Lower leg skin (tissue), 4 donors: ENCODE measurements at regions not wholly inside any gene's neighbourhood (a gene's known extent, or its start where the extent isn't known, plus 50 kb on each side); places are given as distances from the start of the nearest gene placed in this dataset.

Experiments
- DNase-seq, 2 donors: peaks; one replicate each; pipeline ENCODE4 v3.0.0-alpha.2; 2019; ENCODE audit warnings: low spot score in 2 of 2
- H3K4me3 ChIP-seq: fragments of 200-600 bp; sonication (generic); 2 replicates; pipeline ENCODE4 v1.5.1; 2017; ENCODE audit warnings: mild to moderate bottlenecking, low read depth; ENCODE audit not compliant: poor library complexity, severe bottlenecking
- CTCF ChIP-seq, 3 donors: fragments of 450-650 bp; IDR thresholded peaks; one replicate each; pipeline ENCODE4 v1.5.1; 2016; ENCODE audit warnings: antibody characterized with exemption in 3 of 3, mild to moderate bottlenecking in 3 of 3, moderate library complexity in 2 of 3
- POLR2A ChIP-seq, 2 donors: fragments of 450-650 bp; IDR thresholded peaks; one replicate each; pipeline ENCODE4 v1.6.1; 2016 to 2017; ENCODE audit warnings: antibody characterized with exemption in 2 of 2, mild to moderate bottlenecking in 1 of 2, moderate library complexity in 1 of 2
- WGBS, 2 donors: methylation state at CpG; one replicate each; pipeline ENCODE4 v1.1.5; 2018; 5-methylcytosine and 5-hydroxymethylcytosine counted together
- intact Hi-C: fragments of 100-400 bp; cut with DNase I; formaldehyde crosslinking; loops from one replicate; pipeline ENCODE4 v1.15.0; 2023; ENCODE audit warnings: low total_unique reads

- no peak for DNase-seq
- intact Hi-C loops, result no loop called here
- no peak for TF ChIP-seq POLR2A (IDR thresholded peaks at IDR 0.05)
- no peak for TF ChIP-seq CTCF (IDR thresholded peaks at IDR 0.05)
- WGBS, 2 donors, result 78 to 84% methylated on average over 2 of the region's 2 CpGs
- no peak overlapping the region for H3K4me3 ChIP-seq
Observed at GRCh38 chr4:33650036-33650435, 2594.3 kb downstream of the ARAP2 start.

GRCh38 chr4:33658971-33659370 is 2585.3 kb downstream of the ARAP2 start:
- WGBS, 2 donors, result 37 to 41% methylated on average over 3 of the region's 3 CpGs
- TF ChIP-seq CTCF (IDR thresholded peaks at IDR 0.05), result no peak
- no peak for TF ChIP-seq POLR2A (IDR thresholded peaks at IDR 0.05)

GRCh38 chr4:33661636-33662035 is 2582.7 kb downstream of the ARAP2 start:
- TF ChIP-seq CTCF (IDR thresholded peaks at IDR 0.05), result no peak
- TF ChIP-seq POLR2A (IDR thresholded peaks at IDR 0.05), result no peak
- intact Hi-C loops, result no loop called here
- DNase-seq, result no peak
- H3K4me3 ChIP-seq, result no peak overlapping the region

More at GRCh38 chr4:33658971-33659370, 2585.3 kb downstream of the ARAP2 start:
- intact Hi-C loops, result no loop called here
- H3K4me3 ChIP-seq, result no peak overlapping the region
- DNase-seq, result no peak

- H3K4me3 ChIP-seq, result no peak overlapping the region
- WGBS, 2 donors, result 93 to 97% methylated on average over 1 of the region's 1 CpG
- intact Hi-C loops, result no loop called here
- no peak for TF ChIP-seq CTCF (IDR thresholded peaks at IDR 0.05)
- no peak for TF ChIP-seq POLR2A (IDR thresholded peaks at IDR 0.05)
- DNase-seq, result no peak
Observed at GRCh38 chr4:33685939-33686338, 2558.4 kb downstream of the ARAP2 start.

- H3K4me3 ChIP-seq, result no peak overlapping the region
- DNase-seq, result no peak
- no peak for TF ChIP-seq CTCF (IDR thresholded peaks at IDR 0.05)
- TF ChIP-seq POLR2A (IDR thresholded peaks at IDR 0.05), result no peak
- intact Hi-C loops, result no loop called here
Observed at GRCh38 chr4:33696041-33696440, 2548.3 kb downstream of the ARAP2 start.

GRCh38 chr4:33696586-33696985 is 2547.7 kb downstream of the ARAP2 start:
- no peak for DNase-seq
- no peak overlapping the region for H3K4me3 ChIP-seq
- WGBS, 2 donors, result 19 to 20% methylated on average over 2 of the region's 2 CpGs
- intact Hi-C loops, result no loop called here
- TF ChIP-seq CTCF (IDR thresholded peaks at IDR 0.05) (no peak), POLR2A (IDR thresholded peaks at IDR 0.05) (no peak)
